ENCODE measurements at regions not wholly inside any gene's neighbourhood (a gene's known extent, or its start where the extent isn't known, plus 50 kb on each side); places are given as distances from the start of the nearest gene placed in this dataset. TPM values are rescaled to one million over a fixed set of nuclear protein-coding genes. Genes with fewer than 3 reads are reported as not detected.

GRCh38 chr2:163794635-163795034 is 58.8 kb upstream of the FIGN start:
- no TSS peak for BruUV-seq (replicated peaks)
- dilution Hi-C loops (cut with MboI; ENCODE audit: extremely low pct_ligation_motif_present, low sequenced_read_pairs): no loop called here

More at GRCh38 chr2:163794635-163795034, 58.8 kb upstream of the FIGN start:
- Histone ChIP-seq H3K27me3 (ENCODE audit: control insufficient read depth in 2 of 2, insufficient read depth in 2 of 2, low read length in 2 of 2) (no peaks in the 10 kb centered on the region), H2AFZ (ENCODE audit: low read depth, low read length) (no peak overlapping the region), H3K4me3 (replicated peaks in 1 of 3; ENCODE audit: insufficient read depth in 1 of 3, low read depth in 1 of 3, low read length in 3 of 3) (no peak overlapping the region), H3K4me2 (ENCODE audit: insufficient read depth, low read length) (no peak overlapping the region), H3K36me3 (ENCODE audit: control insufficient read depth in 2 of 2, extremely low read depth in 1 of 2, insufficient read depth in 2 of 2, low read length in 2 of 2) (no peaks in the 10 kb centered on the region), H3K4me1 (ENCODE audit: control insufficient read depth, extremely low read depth, insufficient read depth, low read length) (no peaks in the 10 kb centered on the region), H3K27ac (ENCODE audit: insufficient read depth, low read depth, low read length) (no peak overlapping the region), H3K9me1 (replicated peaks; ENCODE audit: control insufficient read depth, extremely low read depth, insufficient read depth, low read length) (no peaks in the 10 kb centered on the region), H3K79me2 (ENCODE audit: control insufficient read depth, insufficient read depth, low read length) (no peaks in the 10 kb centered on the region), H3K9me3 (replicated peaks; ENCODE audit: control insufficient read depth, insufficient read depth, low read length) (no peaks in the 10 kb centered on the region), H3K9ac (replicated peaks; ENCODE audit: extremely low read depth, insufficient read depth, low read length) (no peak overlapping the region), H4K20me1 (replicated peaks; ENCODE audit: control insufficient read depth, extremely low read depth, insufficient read depth, low read length) (no peaks in the 10 kb centered on the region)
- TF ChIP-seq JUN (IDR thresholded peaks at IDR 0.05; ENCODE audit: borderline replicate concordance, insufficient read depth, insufficient read length, low read depth): no peak
- ChIA-PET POLR2A (no interaction called here), CTCF (no interaction called here)
- intact Hi-C loops (cut with micrococcal nuclease): no loop called here
- FAIRE-seq: no peak
- DNase-seq (ENCODE audit: low read depth, low spot score): no peak

Small RNA genes in the stretch of these regions (small RNA-seq; reads per million reads assigned to genes)
- not detected for gene CYP2C56P (ENCODE audit: insufficient read depth, insufficient read length, low read depth, low replicate concordance)

Measured in endothelial cell of umbilical vein (primary cell).